22Rv1 (cell line): ENCODE measurements at regions not wholly inside any gene's neighbourhood (a gene's known extent, or its start where the extent isn't known, plus 50 kb on each side); places are given as distances from the start of the nearest gene placed in this dataset.

Experiments
- ZFX ChIP-seq: fragments of 450-650 bp; IDR thresholded peaks from 2 replicates; pipeline ENCODE4 v1.6.1; 2017; ENCODE audit warnings: antibody characterized with exemption, borderline replicate concordance
- TF ChIP-seq, protein P1 (sequence below): fragments of 450-650 bp; IDR thresholded peaks from 2 replicates; pipeline ENCODE4 v1.5.1; 2017; ENCODE audit warnings: mild to moderate bottlenecking

DNA sequence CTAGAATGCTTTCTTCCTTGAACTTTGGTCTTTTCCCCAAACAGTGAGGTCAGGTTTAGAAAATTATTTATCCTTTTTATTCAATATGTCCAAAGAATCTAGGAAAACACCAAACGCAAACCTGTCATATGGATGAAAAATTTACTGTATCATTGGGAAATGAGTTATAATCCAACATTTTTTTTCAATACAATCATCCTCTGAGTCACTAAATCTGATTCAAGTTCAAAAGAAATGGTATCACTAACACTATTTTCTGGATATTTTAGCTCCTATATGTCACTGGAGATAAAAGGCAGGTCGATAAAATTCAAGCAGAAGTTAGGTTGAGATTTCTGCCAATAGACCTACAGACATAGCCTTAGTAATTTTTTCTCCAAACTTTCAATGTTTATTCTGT lies 591.6 kb upstream of the AGTR1 start:
- TF ChIP-seq, protein P1, sequence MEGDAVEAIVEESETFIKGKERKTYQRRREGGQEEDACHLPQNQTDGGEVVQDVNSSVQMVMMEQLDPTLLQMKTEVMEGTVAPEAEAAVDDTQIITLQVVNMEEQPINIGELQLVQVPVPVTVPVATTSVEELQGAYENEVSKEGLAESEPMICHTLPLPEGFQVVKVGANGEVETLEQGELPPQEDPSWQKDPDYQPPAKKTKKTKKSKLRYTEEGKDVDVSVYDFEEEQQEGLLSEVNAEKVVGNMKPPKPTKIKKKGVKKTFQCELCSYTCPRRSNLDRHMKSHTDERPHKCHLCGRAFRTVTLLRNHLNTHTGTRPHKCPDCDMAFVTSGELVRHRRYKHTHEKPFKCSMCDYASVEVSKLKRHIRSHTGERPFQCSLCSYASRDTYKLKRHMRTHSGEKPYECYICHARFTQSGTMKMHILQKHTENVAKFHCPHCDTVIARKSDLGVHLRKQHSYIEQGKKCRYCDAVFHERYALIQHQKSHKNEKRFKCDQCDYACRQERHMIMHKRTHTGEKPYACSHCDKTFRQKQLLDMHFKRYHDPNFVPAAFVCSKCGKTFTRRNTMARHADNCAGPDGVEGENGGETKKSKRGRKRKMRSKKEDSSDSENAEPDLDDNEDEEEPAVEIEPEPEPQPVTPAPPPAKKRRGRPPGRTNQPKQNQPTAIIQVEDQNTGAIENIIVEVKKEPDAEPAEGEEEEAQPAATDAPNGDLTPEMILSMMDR, result no peak
- no peak for TF ChIP-seq ZFX
